Colon (tissue), 2 donors: ENCODE measurements at regions not wholly inside any gene's neighbourhood (a gene's known extent, or its start where the extent isn't known, plus 50 kb on each side); places are given as distances from the start of the nearest gene placed in this dataset.

ENCODE experiments used
- FAIRE-seq: peaks from 2 replicates; lab custom pipeline; 2012; peaks lifted over from hg19 to GRCh38; lab: Jason Lieb, UNC
- donor health status: control.
- donor health status: control.

- no peak for FAIRE-seq
Observed at GRCh38 chr15:94099574-94099960, 131.8 kb upstream of the MCTP2 start.

- no peak for FAIRE-seq
Observed at GRCh38 chr15:94098921-94099573, 132.3 kb upstream of the MCTP2 start.

GRCh38 chr15:94097552-94097951 lies 133.8 kb upstream of the MCTP2 start:
- no peak for FAIRE-seq

- no peak for FAIRE-seq
Observed at GRCh38 chr15:94094310-94094709, 137.1 kb upstream of the MCTP2 start.

GRCh38 chr15:94086341-94086740 lies 145.0 kb upstream of the MCTP2 start:
- FAIRE-seq: no peak

GRCh38 chr15:94083467-94084052 lies 147.8 kb upstream of the MCTP2 start:
- no peak for FAIRE-seq

GRCh38 chr15:94081829-94082228 lies 149.5 kb upstream of the MCTP2 start:
- no peak for FAIRE-seq

- FAIRE-seq: no peak
Observed at GRCh38 chr15:94080989-94081605, 150.3 kb upstream of the MCTP2 start.

- no peak for FAIRE-seq
Observed at GRCh38 chr15:94080416-94080815, 150.9 kb upstream of the MCTP2 start.

- FAIRE-seq: no peak
Observed at GRCh38 chr15:94079968-94080367, 151.4 kb upstream of the MCTP2 start.

- FAIRE-seq: no peak
Observed at GRCh38 chr15:94079459-94079858, 151.9 kb upstream of the MCTP2 start.

GRCh38 chr15:94077938-94078337 lies 153.4 kb upstream of the MCTP2 start:
- FAIRE-seq: no peak

- no peak for FAIRE-seq
Observed at GRCh38 chr15:94075349-94075748, 156.0 kb upstream of the MCTP2 start.

GRCh38 chr15:94070356-94071295 lies 160.7 kb upstream of the MCTP2 start:
- no peak for FAIRE-seq

- no peak for FAIRE-seq
Observed at GRCh38 chr15:94069844-94070243, 161.5 kb upstream of the MCTP2 start.

- FAIRE-seq: no peak
Observed at GRCh38 chr15:94066811-94067210, 164.6 kb upstream of the MCTP2 start.

GRCh38 chr15:94066046-94066445 lies 165.3 kb upstream of the MCTP2 start:
- FAIRE-seq: no peak

- FAIRE-seq: no peak
Observed at GRCh38 chr15:94064676-94065313, 166.6 kb upstream of the MCTP2 start.

- FAIRE-seq: no peak
Observed at GRCh38 chr15:94061041-94061440, 170.3 kb upstream of the MCTP2 start.

GRCh38 chr15:94059013-94059587 lies 172.3 kb upstream of the MCTP2 start:
- no peak for FAIRE-seq

- no peak for FAIRE-seq
Observed at GRCh38 chr15:94057305-94057704, 174.1 kb upstream of the MCTP2 start.

GRCh38 chr15:94056314-94056713 lies 175.0 kb upstream of the MCTP2 start:
- FAIRE-seq: no peak
